AG04449 (cell line): ENCODE measurements at regions not wholly inside any gene's neighbourhood (a gene's known extent, or its start where the extent isn't known, plus 50 kb on each side); places are given as distances from the start of the nearest gene placed in this dataset.

Source experiments
- CTCF ChIA-PET: fragments of 350-600 bp; formaldehyde crosslinking; extraction: SDS; loops from one replicate; lab custom pipeline; 2021; ENCODE audit warnings: antibody characterized with exemption; lab: Yijun Ruan, JAX
- POLR2A ChIA-PET: fragments of 400-600, 350-600 bp; formaldehyde crosslinking; extraction: SDS; loops from one replicate; lab custom pipeline; 2020; ENCODE audit warnings: antibody characterized with exemption, inconsistent platforms; lab: Yijun Ruan, JAX
- DNase-seq: peaks from one replicate; pipeline ENCODE4 v3.0.0-alpha.2; 2010; ENCODE audit warnings: low read depth, low spot score
- H3K4me3 ChIP-seq: 2 replicates; pipeline ENCODE4 v1.5.1; 2011; ENCODE audit warnings: low read depth, mild to moderate bottlenecking, control low read depth, low read length
- TF ChIP-seq, protein P1 (sequence below): IDR thresholded peaks from one replicate; pipeline ENCODE4 v1.5.1; 2011; ENCODE audit warnings: mild to moderate bottlenecking, moderate library complexity, low read length, control low read depth, inconsistent platforms; ENCODE audit not compliant: insufficient read depth; ENCODE audit errors: missing control alignments

DNA sequence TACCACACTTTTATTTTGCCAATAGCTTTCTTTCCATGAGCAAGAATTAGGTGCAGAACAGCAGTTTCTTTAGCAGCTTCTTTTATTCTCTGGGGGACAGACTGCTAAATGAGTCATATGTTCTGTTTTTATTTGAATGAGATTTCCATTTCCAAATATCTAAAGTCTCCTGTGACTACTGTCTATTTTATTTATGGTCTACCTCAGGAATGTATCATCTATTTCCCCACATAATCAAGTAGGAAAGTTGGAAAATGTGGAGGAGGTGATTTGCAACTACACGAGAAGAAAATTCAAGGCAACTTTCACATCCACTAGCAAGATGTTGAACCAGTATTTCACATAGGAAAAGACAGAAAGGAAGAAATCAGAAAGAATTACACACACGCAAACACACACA, 139.9 kb upstream of the MEX3C start:
- CTCF ChIA-PET: no interaction called here
- no peak for DNase-seq
- TF ChIP-seq, protein P1, sequence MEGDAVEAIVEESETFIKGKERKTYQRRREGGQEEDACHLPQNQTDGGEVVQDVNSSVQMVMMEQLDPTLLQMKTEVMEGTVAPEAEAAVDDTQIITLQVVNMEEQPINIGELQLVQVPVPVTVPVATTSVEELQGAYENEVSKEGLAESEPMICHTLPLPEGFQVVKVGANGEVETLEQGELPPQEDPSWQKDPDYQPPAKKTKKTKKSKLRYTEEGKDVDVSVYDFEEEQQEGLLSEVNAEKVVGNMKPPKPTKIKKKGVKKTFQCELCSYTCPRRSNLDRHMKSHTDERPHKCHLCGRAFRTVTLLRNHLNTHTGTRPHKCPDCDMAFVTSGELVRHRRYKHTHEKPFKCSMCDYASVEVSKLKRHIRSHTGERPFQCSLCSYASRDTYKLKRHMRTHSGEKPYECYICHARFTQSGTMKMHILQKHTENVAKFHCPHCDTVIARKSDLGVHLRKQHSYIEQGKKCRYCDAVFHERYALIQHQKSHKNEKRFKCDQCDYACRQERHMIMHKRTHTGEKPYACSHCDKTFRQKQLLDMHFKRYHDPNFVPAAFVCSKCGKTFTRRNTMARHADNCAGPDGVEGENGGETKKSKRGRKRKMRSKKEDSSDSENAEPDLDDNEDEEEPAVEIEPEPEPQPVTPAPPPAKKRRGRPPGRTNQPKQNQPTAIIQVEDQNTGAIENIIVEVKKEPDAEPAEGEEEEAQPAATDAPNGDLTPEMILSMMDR: no peak
- H3K4me3 ChIP-seq: no peak overlapping the region
- POLR2A ChIA-PET: no interaction called here

DNA sequence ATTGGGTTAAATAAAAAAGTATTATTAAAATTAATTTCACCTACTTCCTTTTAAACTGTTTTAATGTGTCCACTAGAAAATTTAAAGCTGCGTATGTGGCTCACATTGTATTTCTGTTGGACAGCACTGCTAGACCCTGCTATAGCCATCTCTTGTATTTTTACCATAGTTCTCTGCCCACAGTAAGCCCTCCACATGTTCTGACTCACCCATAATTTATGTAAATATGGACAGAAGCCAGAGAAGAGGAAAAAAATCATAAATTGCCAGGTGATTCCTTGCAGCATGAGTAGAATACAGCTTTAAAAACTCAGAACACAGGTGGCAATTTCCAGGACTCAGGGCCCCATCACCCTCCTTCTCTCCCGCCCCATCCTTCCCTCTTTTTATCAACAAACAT, 142.4 kb upstream of the MEX3C start:
- CTCF ChIA-PET: no interaction called here
- no peak overlapping the region for H3K4me3 ChIP-seq
- TF ChIP-seq, protein P1: no peak
- POLR2A ChIA-PET: no interaction called here
- no peak for DNase-seq

DNA sequence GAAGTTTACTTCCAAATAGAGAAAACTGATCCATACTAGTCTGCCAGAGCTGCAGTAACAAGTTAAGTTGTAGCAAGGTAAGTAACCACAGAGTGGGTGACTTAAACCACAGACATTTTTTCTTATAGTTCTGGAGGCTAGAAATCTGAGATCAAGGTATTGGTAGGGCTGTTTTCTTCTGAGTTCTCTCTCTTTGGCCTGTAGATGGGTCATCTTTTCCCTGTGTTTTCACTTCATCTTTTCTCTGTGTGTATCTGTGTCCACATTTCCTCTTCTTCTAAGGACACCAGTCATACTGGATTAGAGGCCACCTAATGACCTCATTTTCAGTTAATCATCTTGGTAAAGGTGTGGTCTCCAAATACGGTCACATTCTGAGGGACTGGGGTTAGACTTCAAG, 142.9 kb upstream of the MEX3C start:
- DNase-seq: no peak
- TF ChIP-seq, protein P1: no peak
- ChIA-PET POLR2A (no interaction called here), CTCF (no interaction called here)
- no peak overlapping the region for H3K4me3 ChIP-seq

DNA sequence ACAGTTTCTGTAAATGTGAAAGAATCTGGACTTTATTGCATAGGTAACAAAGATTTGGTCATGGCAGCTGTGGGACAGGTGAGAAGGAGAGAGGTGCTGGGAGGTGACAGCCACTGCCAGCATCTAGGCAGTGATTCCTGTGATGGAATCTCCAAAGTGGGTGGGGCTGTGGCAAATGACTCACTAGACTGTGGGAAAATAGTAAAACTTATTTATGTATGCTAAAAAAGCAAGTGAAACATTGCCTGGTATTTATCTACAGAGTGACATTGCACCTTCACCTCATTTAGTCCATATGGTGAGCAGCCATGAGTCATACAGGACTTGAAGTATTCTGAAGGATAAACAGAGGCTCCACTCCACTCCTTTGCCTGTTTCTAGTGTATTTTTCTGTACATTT, 145.3 kb upstream of the MEX3C start:
- no peak for DNase-seq
- no peak overlapping the region for H3K4me3 ChIP-seq
- TF ChIP-seq, protein P1: no peak
- ChIA-PET POLR2A (no interaction called here), CTCF (no interaction called here)

DNA sequence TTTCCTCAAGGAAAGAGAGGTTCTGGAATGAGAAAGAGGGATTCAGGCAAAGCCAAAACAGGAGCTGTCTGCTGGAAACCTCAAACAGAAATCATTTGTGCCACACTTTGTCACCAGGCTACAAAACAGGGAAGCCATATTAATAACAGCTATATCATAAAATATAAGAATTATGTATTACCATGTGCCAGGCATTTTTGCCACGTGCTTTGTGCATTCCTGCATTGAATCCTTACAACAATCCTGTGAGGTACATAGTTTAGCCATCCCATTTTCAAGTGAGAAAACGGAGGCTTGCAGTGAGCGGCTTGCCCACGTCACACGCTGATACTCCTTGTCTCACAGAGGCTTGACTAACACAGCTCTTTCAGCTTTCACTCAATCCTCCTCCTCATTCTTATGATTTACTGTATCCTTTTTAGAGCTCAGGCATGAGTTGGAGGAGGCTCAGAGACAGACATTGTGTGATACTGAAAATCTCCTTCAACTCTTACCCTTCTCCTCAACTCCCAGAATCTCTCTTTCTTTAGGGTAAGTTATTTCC, 148.4 kb upstream of the MEX3C start:
- CTCF ChIA-PET: no interaction called here
- DNase-seq: no peak

DNA sequence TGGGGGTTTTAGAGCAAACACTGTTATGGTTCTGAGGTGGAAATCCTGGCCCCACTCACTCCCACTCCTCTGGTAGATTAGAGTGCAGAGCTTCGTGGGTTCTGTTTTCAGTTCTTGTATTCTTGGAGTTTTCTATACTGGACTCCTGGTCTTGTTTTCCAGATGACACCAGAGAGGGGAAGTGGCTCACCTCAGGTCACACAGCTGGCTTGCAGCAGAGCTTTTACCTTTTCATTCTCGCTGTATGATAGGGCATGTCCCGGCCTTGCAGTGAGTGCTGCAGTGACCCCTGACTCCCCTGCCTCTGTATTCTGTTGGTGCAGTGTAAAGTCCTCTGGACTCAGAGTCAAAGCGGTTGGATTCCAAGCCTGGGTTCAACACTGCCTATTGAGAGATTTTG, 148.9 kb upstream of the MEX3C start:
- ChIA-PET POLR2A (no interaction called here), CTCF (no interaction called here)
- no peak for DNase-seq
- H3K4me3 ChIP-seq: no peak overlapping the region
- TF ChIP-seq, protein P1: no peak

More for the DNA sequence above, 148.4 kb upstream of the MEX3C start:
- TF ChIP-seq, protein P1: no peak
- POLR2A ChIA-PET: no interaction called here
- no peak overlapping the region for H3K4me3 ChIP-seq
